Naive B cell (primary cell): ENCODE measurements at regions not wholly inside any gene's neighbourhood (a gene's known extent, or its start where the extent isn't known, plus 50 kb on each side); places are given as distances from the start of the nearest gene placed in this dataset.

Experiments used
- ATAC-seq, 2 donors: fragments of 150-1000 bp; cut with Tn5 transposase; 2 replicates each; pipeline ENCODE4 v1.10.0; 2021; ENCODE audit warnings: low read depth in 2 of 2, mild to moderate bottlenecking in 2 of 2, moderate library complexity in 2 of 2
- DNase-seq: peaks from one replicate; pipeline ENCODE4 v3.0.0; 2022
- H3K27ac Mint-ChIP-seq, 6 donors: one replicate each; pipeline ENCODE4 v1.8.0; 2020 to 2022; ENCODE audit warnings: mild to moderate bottlenecking in 6 of 6, mixed read lengths in 6 of 6, moderate library complexity in 5 of 6, inconsistent platforms in 2 of 6
- H3K27me3 Mint-ChIP-seq, 3 donors: one replicate each; pipeline ENCODE4 v1.8.0; 2021 to 2022; ENCODE audit warnings: mixed read lengths in 3 of 3, mild to moderate bottlenecking in 1 of 3
- H3K36me3 Mint-ChIP-seq, 2 donors: one replicate each; pipeline ENCODE4 v1.8.0; 2020 to 2022; ENCODE audit warnings: mixed read lengths in 2 of 2, inconsistent platforms in 1 of 2, mild to moderate bottlenecking in 1 of 2
- H3K4me1 Mint-ChIP-seq, 3 donors: one replicate each; pipeline ENCODE4 v1.8.0; 2020 to 2022; ENCODE audit warnings: mixed read lengths in 3 of 3, inconsistent platforms in 1 of 3, mild to moderate bottlenecking in 1 of 3, moderate library complexity in 1 of 3
- H3K4me3 Mint-ChIP-seq, 8 donors: one replicate each; pipeline ENCODE4 v1.8.0; 2020 to 2022; ENCODE audit warnings: mild to moderate bottlenecking in 8 of 8, mixed read lengths in 8 of 8, moderate library complexity in 8 of 8, inconsistent platforms in 2 of 8
- H3K9me3 Mint-ChIP-seq, 7 donors: one replicate each; pipeline ENCODE4 v1.8.0; 2020 to 2022; ENCODE audit warnings: mixed read lengths in 7 of 7, mild to moderate bottlenecking in 5 of 7, inconsistent platforms in 2 of 7, moderate library complexity in 1 of 7

GRCh38 chr15:100794008-100794407, 85.6 kb upstream of the ALDH1A3 start:
- H3K36me3 Mint-ChIP-seq: peaks cover 0 to 7% of the 10 kb centered on the region in 2 donors
- no peak overlapping the region for H3K27ac Mint-ChIP-seq
- H3K27me3 Mint-ChIP-seq: peaks cover 15 to 24% (median 21%) of the 10 kb centered on the region in 3 donors
- no peaks in the 10 kb centered on the region for H3K4me1 Mint-ChIP-seq
- DNase-seq (no peak), ATAC-seq (no peak)
- H3K4me3 Mint-ChIP-seq: no peak overlapping the region
- H3K9me3 Mint-ChIP-seq: peaks cover 0 to 16% (median 7%) of the 10 kb centered on the region in 7 donors

GRCh38 chr15:100801256-100801900, 78.3 kb upstream of the ALDH1A3 start:
- peak overlapping the region in 1 of 8 donors; percentile 51 for H3K4me3 Mint-ChIP-seq
- peaks cover 0 to 11% of the 10 kb centered on the region in 2 donors for H3K36me3 Mint-ChIP-seq
- H3K27me3 Mint-ChIP-seq: peaks cover 0 to 20% (median 9%) of the 10 kb centered on the region in 3 donors
- no peaks in the 10 kb centered on the region for H3K4me1 Mint-ChIP-seq
- peaks cover 5 to 35% (median 11%) of the 10 kb centered on the region in 7 donors for H3K9me3 Mint-ChIP-seq
- peak overlapping the region in 1 of 6 donors; percentile 51 for H3K27ac Mint-ChIP-seq
- ATAC-seq (no peak), DNase-seq (no peak)

- peaks cover 5 to 45% (median 18%) of the 10 kb centered on the region in 7 donors for H3K9me3 Mint-ChIP-seq
- no peak overlapping the region for H3K27ac Mint-ChIP-seq
- no peak for ATAC-seq
- H3K4me1 Mint-ChIP-seq: no peaks in the 10 kb centered on the region
- peaks cover 0 to 8% of the 10 kb centered on the region in 2 donors for H3K36me3 Mint-ChIP-seq
- no peak for DNase-seq
- H3K4me3 Mint-ChIP-seq: no peak overlapping the region
- H3K27me3 Mint-ChIP-seq: peaks cover 0 to 19% (median 9%) of the 10 kb centered on the region in 3 donors
Observed at GRCh38 chr15:100802421-100803170, 77.0 kb upstream of the ALDH1A3 start.

GRCh38 chr15:100803171-100803440, 76.5 kb upstream of the ALDH1A3 start:
- no peak overlapping the region for H3K4me3 Mint-ChIP-seq
- peaks cover 5 to 46% (median 17%) of the 10 kb centered on the region in 7 donors for H3K9me3 Mint-ChIP-seq
- ATAC-seq (no peak), DNase-seq (no peak)
- H3K27me3 Mint-ChIP-seq: peaks cover 0 to 19% (median 9%) of the 10 kb centered on the region in 3 donors
- H3K4me1 Mint-ChIP-seq: no peaks in the 10 kb centered on the region
- H3K36me3 Mint-ChIP-seq: peaks cover 0 to 8% of the 10 kb centered on the region in 2 donors
- no peak overlapping the region for H3K27ac Mint-ChIP-seq

DNA sequence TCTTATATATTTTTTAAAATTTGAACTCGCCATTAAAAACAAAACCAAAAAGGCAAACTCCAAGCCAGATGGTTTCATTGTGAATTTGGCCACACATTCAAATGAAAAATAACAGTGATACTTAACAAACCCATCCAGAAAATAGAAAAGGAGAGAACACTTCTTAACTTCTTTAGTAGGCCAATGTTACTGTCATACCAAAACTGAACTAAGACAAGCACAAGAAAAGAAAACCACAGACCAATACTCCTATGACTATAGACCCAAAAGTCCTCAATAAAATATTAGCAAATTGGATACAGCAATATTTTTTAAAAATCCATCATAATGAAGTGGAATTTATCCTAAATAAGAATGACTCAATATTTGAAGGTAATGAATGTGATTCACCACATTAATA, 73.5 kb upstream of the ALDH1A3 start:
- ATAC-seq (no peak), DNase-seq (no peak)
- Mint-ChIP-seq H3K36me3 (no peaks in the 10 kb centered on the region), H3K4me1 (no peaks in the 10 kb centered on the region), H3K27me3 (peaks cover 0 to 7% (median 0%) of the 10 kb centered on the region in 3 donors), H3K4me3 (no peak overlapping the region), H3K27ac (no peak overlapping the region), H3K9me3 (peaks cover 0 to 38% (median 17%) of the 10 kb centered on the region in 7 donors)

DNA sequence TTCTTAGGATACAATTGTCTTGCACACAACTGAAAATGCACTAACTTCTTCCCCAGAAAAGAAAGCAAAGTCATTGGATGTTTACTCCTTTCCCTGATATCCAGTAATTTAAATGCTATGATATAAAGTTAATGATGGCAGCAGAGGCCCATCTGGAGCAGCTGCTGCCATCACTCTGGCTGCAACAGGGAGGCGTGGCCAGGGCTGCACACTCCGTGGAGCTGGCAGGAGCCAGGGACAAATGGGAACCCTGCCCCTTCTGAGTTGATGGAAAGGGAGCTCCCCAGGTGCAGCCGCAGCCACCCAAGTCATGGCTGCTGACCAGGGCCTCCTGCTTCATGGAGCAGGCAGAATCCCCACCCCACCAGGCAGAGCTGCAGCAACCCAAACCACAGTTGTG, 72.6 kb upstream of the ALDH1A3 start:
- peaks cover 0 to 5% (median 0%) of the 10 kb centered on the region in 3 donors for H3K27me3 Mint-ChIP-seq
- no peaks in the 10 kb centered on the region for H3K36me3 Mint-ChIP-seq
- H3K9me3 Mint-ChIP-seq: peaks cover 0 to 38% (median 17%) of the 10 kb centered on the region in 7 donors
- H3K4me3 Mint-ChIP-seq: no peak overlapping the region
- ATAC-seq (no peak), DNase-seq (no peak)
- no peak overlapping the region for H3K27ac Mint-ChIP-seq
- no peaks in the 10 kb centered on the region for H3K4me1 Mint-ChIP-seq

DNA sequence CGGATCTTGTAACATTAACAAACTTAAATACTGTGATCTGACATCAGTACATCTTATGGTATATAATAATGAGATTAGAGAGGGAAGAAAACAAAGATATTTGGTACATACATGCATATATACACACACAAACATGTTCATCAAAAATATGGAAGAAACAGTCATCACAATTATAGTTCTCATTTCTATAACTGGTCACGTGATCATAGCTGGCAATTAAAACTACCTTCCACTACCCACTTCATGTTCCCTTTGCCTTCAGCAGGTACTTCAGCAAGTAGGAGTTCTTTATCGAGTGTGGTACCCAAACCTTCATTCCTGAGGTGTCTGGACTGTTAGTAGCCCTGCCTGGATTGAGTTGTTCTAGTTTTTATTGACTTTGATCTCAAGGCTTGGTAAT, 70.9 kb upstream of the ALDH1A3 start:
- no peak for DNase-seq
- Mint-ChIP-seq H3K4me3 (no peak overlapping the region), H3K27me3 (peaks cover 0 to 6% (median 5%) of the 10 kb centered on the region in 3 donors), H3K36me3 (no peaks in the 10 kb centered on the region), H3K4me1 (no peaks in the 10 kb centered on the region), H3K27ac (peak overlapping the region in 1 of 6 donors; percentile 6), H3K9me3 (peaks cover 0 to 38% (median 17%) of the 10 kb centered on the region in 7 donors)
- no peak for ATAC-seq

GRCh38 chr15:100809151-100809550, 70.5 kb upstream of the ALDH1A3 start:
- Mint-ChIP-seq H3K36me3 (no peaks in the 10 kb centered on the region), H3K27ac (no peak overlapping the region), H3K9me3 (peaks cover 0 to 36% (median 17%) of the 10 kb centered on the region in 7 donors), H3K4me3 (no peak overlapping the region), H3K27me3 (peaks cover 0 to 6% (median 5%) of the 10 kb centered on the region in 3 donors), H3K4me1 (no peaks in the 10 kb centered on the region)
- ATAC-seq: no peak
- no peak for DNase-seq

- Mint-ChIP-seq H3K36me3 (no peaks in the 10 kb centered on the region), H3K27ac (no peak overlapping the region), H3K9me3 (peaks cover 0 to 32% (median 18%) of the 10 kb centered on the region in 7 donors), H3K4me1 (no peaks in the 10 kb centered on the region), H3K27me3 (peaks cover 0 to 6% (median 1%) of the 10 kb centered on the region in 3 donors), H3K4me3 (no peak overlapping the region)
- no peak for DNase-seq
- no peak for ATAC-seq
Observed at GRCh38 chr15:100809587-100809986, 70.0 kb upstream of the ALDH1A3 start.

DNA sequence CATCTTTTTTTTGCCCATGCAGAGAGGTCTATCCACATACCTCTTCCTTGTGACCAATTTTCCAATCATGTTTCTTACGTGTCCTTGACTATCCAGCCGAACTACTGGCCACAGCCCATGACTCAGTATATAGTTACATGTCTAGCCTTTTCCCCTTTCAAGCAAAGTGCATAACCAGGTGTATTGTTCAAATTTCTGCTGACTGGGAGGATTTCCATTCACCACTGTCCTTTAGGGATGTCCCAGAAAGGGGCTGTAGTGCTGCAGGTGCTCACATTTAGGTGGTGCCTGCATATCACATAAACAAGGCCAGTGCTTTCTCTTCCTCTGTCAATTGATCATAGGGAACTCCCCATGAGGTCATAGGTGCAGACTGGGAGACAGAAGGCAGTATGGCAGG, 69.4 kb upstream of the ALDH1A3 start:
- no peak overlapping the region for H3K4me3 Mint-ChIP-seq
- no peak for ATAC-seq
- H3K9me3 Mint-ChIP-seq: peaks cover 0 to 32% (median 18%) of the 10 kb centered on the region in 7 donors
- H3K36me3 Mint-ChIP-seq: no peaks in the 10 kb centered on the region
- H3K27me3 Mint-ChIP-seq: peaks cover 0 to 6% (median 0%) of the 10 kb centered on the region in 3 donors
- no peak for DNase-seq
- no peaks in the 10 kb centered on the region for H3K4me1 Mint-ChIP-seq
- no peak overlapping the region for H3K27ac Mint-ChIP-seq

GRCh38 chr15:100810831-100811230, 68.8 kb upstream of the ALDH1A3 start:
- Mint-ChIP-seq H3K36me3 (peaks cover 0 to 4% of the 10 kb centered on the region in 2 donors), H3K27ac (no peak overlapping the region), H3K27me3 (peaks cover 0 to 6% (median 0%) of the 10 kb centered on the region in 3 donors), H3K9me3 (peaks cover 3 to 38% (median 22%) of the 10 kb centered on the region in 7 donors), H3K4me3 (no peak overlapping the region), H3K4me1 (no peaks in the 10 kb centered on the region)
- no peak for DNase-seq
- ATAC-seq: no peak

- H3K27ac Mint-ChIP-seq: no peak overlapping the region
- H3K27me3 Mint-ChIP-seq: peaks cover 0 to 6% (median 0%) of the 10 kb centered on the region in 3 donors
- H3K4me3 Mint-ChIP-seq: no peak overlapping the region
- no peak for ATAC-seq
- peaks cover 4 to 39% (median 20%) of the 10 kb centered on the region in 7 donors for H3K9me3 Mint-ChIP-seq
- no peaks in the 10 kb centered on the region for H3K4me1 Mint-ChIP-seq
- peaks cover 0 to 8% of the 10 kb centered on the region in 2 donors for H3K36me3 Mint-ChIP-seq
- DNase-seq: no peak
Observed at GRCh38 chr15:100812802-100813201, 66.8 kb upstream of the ALDH1A3 start.

- Mint-ChIP-seq H3K4me1 (no peaks in the 10 kb centered on the region), H3K36me3 (peaks cover 0 to 16% of the 10 kb centered on the region in 2 donors), H3K9me3 (peaks cover 6 to 26% (median 17%) of the 10 kb centered on the region in 7 donors), H3K27ac (no peak overlapping the region), H3K4me3 (no peak overlapping the region), H3K27me3 (peaks cover 12 to 19% (median 13%) of the 10 kb centered on the region in 3 donors)
- DNase-seq (no peak), ATAC-seq (no peak)
Observed at GRCh38 chr15:100818927-100819326, 60.7 kb upstream of the ALDH1A3 start.

GRCh38 chr15:100820528-100820927, 59.1 kb upstream of the ALDH1A3 start:
- Mint-ChIP-seq H3K27ac (no peak overlapping the region), H3K27me3 (peaks cover 13 to 26% (median 20%) of the 10 kb centered on the region in 3 donors), H3K9me3 (peaks cover 5 to 21% (median 15%) of the 10 kb centered on the region in 7 donors), H3K36me3 (peaks cover 0 to 14% of the 10 kb centered on the region in 2 donors), H3K4me3 (no peak overlapping the region), H3K4me1 (no peaks in the 10 kb centered on the region)
- DNase-seq (no peak), ATAC-seq (no peak)
